ENCODE measurements at regions not wholly inside any gene's neighbourhood (a gene's known extent, or its start where the extent isn't known, plus 50 kb on each side); places are given as distances from the start of the nearest gene placed in this dataset.
"Not testable (repeated sequence)": the region's sequence is repeated elsewhere in the genome, so short reads cannot be mapped to it uniquely, and the experiment has no call there.

DNA sequence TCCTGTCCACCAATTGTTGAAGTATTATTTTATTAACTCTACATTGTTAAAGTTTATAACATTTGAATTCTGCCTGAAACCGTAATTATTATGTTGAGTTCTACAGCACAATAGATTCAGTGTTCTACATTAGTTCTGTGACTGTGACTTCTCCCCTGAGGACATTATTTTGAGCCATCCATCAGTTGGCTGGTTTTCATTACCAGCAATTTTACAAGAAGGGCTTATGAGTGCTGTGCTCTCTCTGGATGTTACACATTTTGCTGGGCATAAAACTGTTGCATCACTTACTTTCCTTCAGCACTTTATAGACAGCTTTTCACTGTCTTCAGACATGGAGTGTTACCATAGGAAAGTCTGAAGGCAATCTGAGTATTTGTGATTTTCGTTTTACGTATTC is 118.2 kb upstream of the KITLG start:
- DNase-seq (ENCODE audit: low read depth), result no peak

DNA sequence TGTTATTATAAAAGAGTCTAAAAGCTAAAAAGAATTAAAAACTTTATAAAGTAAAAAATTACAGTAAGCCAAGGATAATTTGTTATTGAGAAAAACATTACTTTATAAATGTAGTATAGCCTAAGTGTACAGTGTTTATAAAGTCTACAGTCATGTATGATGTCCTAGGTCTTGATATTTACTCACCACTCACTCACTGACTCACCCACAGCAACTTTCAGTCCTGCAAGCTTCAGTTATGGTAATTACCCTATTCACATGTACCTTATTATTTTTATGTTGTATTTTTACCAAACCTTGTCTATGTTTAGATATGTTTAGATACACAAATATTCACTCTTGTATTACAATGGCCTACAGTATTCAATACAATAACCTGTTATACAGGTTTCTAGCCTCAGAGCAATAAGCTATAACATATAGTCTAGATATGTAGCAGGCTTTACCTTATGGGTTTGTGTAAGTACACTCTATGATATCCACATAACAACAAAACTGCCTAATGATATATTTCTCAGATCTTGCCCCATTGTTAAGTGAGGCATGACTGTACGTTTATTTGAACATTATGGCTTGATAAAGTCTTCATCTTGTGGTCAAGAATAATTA is 113.7 kb upstream of the KITLG start:
- DNase-seq (ENCODE audit: low read depth), result no peak

DNA sequence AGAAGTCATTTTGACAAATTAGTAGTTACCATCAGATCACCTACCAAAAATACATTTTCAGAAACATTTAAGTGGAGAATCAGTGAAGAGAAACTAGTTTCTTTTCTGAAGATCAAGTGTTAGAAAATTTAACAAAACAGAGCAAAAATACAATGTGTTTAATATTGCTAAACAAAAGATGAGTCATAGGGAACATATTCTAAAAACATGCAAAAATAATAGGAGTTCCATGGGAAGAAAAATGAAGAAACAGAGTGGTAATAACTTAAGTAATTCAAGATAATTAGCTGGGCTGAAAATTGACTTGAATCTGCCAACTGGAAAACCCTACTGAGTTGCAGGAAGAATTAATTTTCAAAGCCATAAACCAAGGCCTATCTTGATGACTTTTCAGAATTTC is 111.5 kb upstream of the KITLG start:
- peak; percentile 9 for DNase-seq (ENCODE audit: low read depth)

DNA sequence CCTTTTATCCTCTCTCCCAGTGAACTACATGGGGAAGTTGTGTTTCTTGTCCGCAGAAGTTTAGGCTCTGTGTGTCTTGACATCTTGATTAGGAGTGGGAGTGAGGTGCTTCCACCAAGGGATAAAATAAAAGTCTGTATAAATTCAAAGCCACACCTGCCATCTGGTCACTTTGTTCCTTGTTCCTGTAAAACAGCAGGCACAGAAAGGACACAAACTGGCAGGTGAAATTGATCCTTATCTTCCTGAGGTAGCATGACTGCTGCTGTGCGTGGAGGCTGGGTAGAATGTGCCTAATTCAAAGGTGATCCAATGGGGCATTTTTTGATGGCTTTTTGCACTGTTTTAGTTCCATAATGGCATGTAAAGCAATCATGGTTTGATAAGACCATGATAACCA is 104.3 kb upstream of the KITLG start:
- DNase-seq (ENCODE audit: low read depth), result no peak

DNA sequence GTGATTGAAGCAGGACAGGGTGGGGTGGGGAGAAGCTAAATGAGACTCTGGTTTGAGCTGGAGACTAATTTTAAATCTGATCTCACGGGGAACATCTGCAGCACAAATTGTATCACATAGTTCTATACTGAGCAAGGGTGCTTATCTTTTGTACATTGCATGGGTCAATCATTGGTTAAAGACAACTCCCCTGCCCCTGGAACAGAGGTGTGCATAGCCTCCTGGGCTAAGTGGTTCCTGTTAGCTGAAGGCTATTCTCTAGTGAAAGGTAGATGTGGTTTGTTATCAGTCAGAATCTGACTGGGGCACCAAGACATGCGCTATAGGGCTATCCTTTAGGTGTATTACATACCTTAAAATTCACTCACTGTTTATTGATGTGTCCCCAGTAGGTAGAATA is 103.9 kb upstream of the KITLG start:
- no peak for DNase-seq (ENCODE audit: low read depth)

DNA sequence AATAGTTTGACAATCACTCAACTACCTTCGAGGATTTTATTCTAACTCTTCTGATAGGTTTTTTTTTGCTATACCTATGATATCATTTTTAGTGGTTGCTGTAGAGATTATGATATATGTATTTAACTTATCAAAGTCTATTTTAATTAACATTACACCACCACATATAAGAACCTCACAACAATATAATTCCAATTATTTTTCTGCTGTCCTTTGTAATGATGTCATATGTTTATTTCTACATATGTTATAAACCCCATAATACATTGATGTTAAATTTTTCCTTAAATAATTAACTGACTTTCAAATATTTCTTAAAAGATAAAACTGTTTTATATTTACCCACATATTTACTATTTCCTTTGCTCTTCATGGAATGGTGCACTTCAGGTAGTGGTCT is 103.4 kb upstream of the KITLG start:
- no peak for DNase-seq (ENCODE audit: low read depth)

DNA sequence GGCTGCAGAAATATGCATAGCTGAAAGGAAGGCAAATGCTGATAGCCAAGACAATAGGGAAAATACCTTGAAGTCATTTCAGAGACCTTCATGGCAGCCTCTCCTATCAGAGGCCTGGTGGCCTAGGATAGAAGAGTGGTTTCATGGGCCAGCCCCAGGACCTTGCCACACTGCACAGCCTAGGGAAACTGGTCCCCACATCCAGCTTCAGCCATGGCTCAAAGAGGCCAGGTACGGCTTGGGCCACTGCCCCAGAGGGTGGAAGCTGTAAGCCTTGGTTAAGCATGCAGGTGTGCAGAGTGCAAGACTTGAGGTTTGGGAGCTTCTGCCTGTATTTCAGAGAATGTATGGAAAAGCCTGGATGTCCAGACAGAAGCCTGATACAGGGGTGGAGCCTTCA is 101.0 kb upstream of the KITLG start:
- DNase-seq (ENCODE audit: low read depth), result no peak

DNA sequence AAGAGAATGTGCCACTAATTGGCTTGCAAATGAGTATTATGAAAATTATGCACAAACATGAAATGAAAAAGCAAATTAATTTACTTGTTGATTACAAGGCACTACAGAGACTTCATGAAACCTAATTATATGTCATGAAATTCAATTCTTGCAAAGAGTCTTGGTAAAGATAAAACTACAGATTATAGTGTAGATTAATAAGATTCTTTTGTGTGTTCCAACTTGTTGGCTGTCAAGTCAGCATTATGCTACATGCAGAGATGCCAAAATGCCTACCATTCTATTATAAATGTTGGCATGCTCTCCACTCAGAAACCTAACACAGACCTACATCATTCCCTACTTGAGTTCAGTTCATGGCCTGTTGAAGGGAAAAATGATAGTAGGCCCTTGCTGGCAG is 97.2 kb upstream of the KITLG start:
- no peak for DNase-seq (ENCODE audit: low read depth)

DNA sequence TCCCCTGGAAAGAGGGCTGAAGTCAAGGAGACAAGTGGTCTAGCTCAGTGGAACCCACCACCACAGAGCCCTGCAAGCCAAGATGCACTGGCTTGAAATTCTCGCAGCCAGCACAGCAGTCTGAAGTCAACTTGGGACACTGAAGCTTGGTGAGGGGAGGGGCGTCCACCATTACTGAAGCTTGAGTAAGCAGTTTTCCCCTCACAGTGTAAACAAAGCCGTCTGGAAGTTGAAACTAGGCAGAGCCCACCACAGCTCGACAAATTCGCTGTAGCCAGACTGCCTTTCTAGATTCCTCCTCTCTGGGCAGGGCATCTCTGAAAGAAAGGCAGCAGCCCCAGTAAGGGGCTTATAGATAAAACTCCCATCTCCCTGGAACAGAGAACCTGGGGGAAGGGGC is 87.3 kb upstream of the KITLG start:
- not testable (repeated sequence) for DNase-seq (ENCODE audit: low read depth)

DNA sequence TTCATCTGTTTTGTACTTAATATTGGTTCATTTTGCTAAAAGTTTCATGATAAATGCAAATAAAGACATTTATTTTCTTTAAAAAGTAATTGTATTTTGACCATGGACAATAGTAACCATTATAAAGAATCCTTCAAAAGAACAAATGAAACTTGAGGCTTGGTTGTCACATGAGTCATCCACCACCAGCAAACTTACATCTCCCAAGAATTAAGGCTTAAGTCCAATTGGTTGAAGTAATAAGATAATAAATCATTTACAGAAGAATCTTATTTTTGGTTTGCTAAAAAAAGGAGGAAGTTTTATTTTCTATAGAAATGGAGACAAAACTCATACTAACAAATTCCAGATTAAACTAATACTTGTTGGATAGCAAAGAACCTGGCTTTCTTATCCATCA is 84.8 kb upstream of the KITLG start:
- DNase-seq (ENCODE audit: low read depth), result no peak

DNA sequence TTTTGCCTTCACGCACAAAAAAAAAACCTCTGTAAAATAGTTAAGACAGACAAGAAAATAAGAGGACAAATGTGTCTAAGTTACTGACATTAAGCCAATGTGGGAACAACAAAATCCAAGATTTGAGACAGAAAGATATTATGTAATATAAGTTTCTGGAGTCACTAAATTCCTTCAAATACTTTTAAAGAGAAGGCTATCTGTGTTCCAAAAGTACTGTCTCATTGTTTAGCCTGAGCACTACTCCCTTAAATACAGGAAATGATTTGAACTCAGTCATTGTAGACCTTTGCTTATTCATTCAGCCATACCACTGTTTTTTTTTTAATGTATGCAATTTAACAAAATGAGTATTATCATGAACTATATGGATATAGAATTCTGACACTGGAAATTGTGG is 82.7 kb upstream of the KITLG start:
- no peak for DNase-seq (ENCODE audit: low read depth)

DNA sequence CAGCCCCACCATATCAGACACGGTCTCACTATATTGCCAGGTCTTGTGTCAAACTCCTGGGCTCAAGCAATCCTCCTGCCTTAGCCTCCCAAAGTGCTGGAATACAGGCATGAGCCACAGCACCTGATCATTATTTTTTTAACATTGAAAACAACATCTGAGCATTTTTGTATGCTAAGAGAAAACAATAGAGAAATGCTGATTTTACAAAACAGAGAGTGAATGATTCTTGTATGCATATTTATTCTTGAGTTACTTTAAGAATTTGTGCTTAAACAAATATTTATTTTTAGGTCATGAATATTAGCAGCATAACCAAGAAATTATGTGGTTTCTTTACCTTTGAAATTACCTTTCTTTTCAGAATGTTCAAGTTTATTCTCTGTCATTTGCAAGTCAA is 81.8 kb upstream of the KITLG start:
- DNase-seq (ENCODE audit: low read depth), result no peak

DNA sequence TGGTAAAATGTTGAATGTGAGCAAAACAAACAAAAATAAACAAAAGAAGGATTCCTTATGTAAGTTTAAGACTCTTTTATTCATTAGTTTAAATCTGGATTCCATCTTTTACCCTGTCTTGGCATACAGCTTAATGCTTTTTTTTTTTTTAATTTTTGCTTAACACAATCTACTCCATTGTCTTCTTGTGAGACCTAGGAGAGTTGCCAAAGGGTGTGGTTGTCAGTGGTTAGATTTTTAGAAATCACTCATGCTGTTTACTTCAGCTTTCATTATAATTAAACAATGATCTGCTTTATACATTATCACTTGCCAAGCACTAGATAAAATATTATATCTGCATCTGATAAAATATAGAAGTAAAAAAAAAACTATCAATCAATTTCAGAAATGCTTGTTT is 77.7 kb upstream of the KITLG start:
- DNase-seq (ENCODE audit: low read depth), result no peak

DNA sequence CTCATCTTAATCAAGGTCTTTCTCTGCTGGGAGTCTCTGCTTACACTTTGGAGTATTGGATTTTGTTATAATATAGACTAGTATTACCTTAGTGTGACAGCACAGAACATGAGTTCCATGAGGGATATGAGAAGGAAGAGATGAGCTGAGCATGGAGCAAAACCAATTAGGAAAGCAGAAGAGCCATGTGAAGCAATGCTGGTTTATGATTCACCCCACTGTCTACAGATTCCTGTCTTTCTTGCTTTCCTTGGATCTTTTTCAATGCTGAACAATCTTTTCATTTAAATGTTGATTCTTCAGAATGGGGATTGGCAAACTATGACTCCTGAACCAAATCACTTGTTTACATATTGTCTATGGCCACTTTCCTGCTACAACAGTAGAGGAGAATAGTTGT is 70.4 kb upstream of the KITLG start:
- DNase-seq (ENCODE audit: low read depth), result peak; percentile 62

DNA sequence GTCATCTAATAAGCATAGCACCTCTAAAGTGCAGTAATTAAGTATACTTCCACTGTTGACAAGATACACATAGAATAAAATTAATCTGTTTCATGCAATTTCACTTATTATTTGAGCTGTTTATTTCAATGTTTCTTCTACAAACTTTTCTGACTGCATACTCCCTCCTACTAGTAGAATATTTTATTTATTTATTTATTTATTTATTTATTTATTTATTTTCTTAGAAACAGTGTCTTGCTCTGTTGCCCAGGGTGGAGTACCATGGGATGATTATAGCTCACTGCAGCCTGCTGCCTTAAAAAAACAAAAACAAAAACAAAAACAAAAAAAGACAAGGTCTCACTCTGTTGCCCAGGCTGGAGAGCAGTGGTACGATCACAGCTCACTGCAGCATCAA is 68.4 kb upstream of the KITLG start:
- no peak for DNase-seq (ENCODE audit: low read depth)

DNA sequence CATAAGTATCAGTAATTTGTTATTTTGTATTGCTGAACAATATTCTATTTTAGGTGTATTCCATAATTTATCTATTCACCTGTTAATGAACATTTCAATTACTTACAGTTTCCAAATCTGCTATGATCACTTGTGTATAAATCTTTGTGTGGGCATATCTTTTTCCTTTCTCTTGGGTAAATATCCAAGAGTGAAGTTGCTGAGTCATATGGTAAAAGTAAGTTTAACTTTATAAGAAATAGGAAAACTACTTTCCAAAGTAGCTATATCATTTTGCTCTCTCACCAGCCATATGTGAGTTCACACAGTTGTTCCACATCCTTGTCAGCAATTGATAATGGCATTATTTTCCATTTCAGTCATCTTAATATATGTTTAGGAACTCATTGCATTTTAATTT is 66.6 kb upstream of the KITLG start:
- no peak for DNase-seq (ENCODE audit: low read depth)

DNA sequence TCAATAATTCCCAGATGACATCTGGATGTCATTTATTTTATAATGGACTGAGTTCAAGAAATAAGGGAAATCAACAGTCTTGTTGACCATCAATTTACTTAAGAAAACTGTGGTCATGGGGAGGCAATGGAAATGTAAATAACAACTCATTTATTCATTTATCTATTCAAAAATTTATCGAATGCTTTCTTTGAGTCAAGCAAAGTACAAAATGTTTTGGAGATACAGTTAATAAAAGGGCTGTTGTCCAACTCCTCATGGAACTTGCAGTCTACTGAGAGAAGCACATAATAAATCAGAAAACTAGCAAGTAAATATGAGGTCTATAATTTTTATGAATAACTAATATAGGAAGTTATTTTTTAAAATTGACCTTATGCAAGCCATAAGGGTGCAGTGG is 65.5 kb upstream of the KITLG start:
- DNase-seq (ENCODE audit: low read depth), result no peak

DNA sequence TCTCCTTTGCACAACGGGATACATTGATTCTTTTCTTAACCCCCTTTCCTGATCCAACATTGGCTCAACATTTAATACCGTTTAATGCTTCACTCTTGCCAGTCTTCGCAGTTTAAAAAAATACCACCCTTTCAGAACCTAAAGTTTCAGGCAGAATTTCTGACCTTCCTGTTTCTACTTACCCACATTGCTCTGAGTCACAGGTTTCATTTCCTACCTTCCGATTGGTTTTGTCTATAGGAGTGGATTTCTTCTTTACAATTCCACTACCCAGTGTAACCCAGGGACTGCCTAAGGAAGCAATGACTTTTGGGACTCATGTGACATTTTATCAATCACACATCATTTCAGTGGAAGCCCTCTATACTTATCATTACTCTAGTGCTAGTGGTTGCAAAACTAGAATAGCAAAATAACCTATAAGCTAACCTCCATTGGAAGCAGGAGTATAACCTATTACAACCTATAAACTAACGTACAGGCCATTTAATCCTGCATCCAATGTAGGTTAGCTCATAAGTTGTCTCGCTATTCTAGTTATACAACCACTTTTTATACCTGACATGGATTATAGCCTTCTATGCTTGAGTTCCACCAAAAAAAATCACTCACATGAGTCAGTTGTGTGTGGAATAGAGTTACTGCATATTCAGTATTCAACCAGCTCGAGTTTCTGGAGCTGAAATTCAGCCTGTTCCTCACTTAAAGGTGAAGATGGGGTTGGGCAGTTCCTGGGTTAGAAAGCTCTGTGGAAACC is 64.9 kb upstream of the KITLG start:
- DNase-seq (ENCODE audit: low read depth), result no peak

DNA sequence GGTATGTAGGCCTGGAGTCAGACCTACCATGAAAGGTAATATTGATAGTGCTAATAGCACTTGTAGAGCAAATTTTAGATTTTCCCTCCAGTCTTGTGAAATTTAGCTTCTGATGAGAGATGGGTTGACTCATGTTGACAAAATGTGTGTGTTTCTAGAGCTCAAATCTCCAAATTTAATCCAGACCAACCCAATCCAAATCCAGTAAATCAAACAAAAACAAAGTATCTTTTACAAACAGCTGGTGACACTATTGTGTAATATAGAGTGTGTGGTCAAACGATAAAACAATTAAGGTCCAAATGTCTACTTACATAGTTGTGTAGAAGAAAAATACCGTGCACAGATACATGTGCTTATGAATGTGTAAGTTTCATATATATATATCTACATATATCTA is 63.4 kb upstream of the KITLG start:
- DNase-seq (ENCODE audit: low read depth), result peak; percentile 56

DNA sequence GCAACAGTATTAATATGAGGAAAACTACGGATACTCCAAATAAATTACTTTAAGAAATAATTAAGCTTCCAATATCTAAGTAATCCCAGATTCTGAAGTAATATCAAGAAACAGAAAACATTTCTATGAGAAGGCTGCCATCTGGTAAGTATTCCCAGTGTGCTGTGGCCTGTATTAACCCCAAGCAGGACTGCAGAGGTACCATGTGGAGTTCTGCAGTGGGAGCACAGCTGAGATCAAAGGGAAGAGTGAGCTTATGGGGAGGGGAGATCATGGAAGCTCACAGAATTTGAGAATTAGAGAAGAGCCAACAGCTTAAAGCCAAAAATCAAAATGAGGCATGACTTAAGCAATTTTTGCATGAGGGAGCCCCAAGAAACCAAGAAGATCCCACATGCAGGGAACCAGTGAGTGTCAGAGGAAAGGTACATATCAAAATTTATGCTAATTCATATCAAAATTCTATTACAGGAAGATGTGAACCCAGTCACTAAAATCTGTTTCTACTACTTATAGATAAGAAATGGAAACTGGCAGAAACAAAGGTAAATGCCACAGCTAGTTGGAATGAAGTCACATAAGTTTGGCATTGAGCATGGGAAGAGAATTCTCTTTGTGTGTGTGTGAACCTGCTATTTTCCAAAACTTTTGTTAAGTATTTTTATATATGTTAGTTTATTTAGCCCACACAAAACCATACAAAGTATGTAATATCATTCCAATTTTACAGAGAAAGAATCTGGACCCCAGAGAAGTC is 62.6 kb upstream of the KITLG start:
- no peak for DNase-seq (ENCODE audit: low read depth)

DNA sequence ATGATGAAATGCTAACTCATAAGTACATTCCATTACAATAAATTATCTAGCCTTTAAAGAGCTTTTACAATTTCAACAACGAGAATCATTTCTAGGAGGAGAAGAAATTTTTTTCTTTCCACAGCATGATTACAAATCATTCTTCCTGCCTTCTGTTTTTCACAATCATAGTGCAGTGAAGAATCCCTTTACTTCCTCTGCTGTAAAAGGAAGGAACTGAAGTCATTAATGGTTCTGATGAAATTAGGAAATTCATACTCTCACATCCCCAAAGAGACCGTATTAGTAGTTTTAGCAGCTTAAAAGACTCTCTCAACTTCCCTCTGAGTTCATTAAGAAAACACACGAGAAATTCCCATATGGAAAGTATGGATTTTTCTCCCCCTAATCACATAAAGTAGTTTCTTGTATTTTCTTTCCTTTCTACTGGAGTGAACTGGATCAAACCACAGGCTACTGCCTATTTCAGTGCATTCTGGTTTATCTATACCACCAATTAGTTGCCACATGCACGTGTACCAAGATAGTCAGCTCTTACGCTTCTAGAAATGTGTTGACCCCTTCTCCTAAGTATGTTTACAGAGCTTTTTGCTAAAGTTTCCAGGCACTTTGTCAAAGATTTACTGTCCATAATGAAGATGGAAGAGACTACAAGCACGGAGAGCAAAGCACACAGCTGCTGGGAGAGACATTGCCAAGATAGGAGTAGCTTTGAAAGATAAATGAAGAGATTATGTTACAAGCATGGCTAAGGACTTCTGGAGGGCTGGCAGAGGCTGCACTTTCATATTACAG is 58.9 kb upstream of the KITLG start:
- no peak for DNase-seq (ENCODE audit: low read depth)

DNA sequence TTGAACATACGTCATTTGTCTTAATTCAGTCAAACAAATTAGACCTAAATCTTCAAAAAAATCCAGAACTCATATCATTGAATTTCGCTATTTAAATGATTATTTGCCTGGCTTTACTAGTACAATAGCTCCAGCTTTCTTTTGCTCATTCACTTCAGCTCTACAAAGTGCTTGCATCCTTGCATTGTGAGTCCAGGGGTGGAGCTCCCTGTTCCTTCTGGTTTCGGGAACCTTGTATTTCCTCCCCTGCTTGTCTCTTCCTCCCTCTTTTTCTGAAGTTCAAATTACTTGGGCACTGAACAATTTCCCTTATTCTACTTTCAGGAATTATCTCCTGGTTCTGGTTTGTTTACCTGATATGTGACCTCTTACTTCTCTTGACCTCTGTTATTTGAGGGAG is 58.1 kb upstream of the KITLG start:
- no peak for DNase-seq (ENCODE audit: low read depth)

DNA sequence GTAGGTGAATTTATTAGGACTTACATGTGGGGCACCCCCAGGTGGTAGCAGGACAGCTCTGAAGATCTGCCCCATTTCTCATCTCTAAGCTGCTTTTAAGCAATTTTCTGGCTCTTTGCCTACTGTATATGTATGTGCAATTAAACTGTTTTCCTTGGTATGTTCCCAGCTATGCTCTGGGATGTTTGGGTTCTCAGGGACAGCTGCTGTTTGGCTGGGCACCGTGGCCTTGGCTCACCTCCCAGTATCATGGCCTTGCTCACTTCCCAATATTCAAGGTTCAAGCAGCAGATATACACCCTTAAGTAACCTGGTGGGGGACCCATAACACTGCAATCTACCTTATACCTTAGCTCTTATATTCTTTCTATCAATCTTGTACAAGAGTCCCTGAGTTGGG is 53.7 kb upstream of the KITLG start:
- no peak for DNase-seq (ENCODE audit: low read depth)
